T47D (cell line): ENCODE measurements at regions not wholly inside any gene's neighbourhood (a gene's known extent, or its start where the extent isn't known, plus 50 kb on each side); places are given as distances from the start of the nearest gene placed in this dataset.

Experiments used
- DNase-seq, 2 experiments: peaks; one replicate each; pipeline versions ENCODE4 v3.0.0 to v3.0.0-alpha.2; 2011 to 2012; ENCODE audit warnings: low read depth in 1 of 2, low spot score in 1 of 2
- JUND ChIP-seq: IDR thresholded peaks from 2 replicates; pipeline ENCODE4 v1.6.1; 2012; ENCODE audit warnings: low read depth
- in situ Hi-C: cut with HindIII; loops from 2 replicates; pipeline ENCODE4 v1.10.0; 2016; ENCODE audit warnings: low sequenced_read_pairs, low pct_unique_long_range_greater_than_20kb

DNA sequence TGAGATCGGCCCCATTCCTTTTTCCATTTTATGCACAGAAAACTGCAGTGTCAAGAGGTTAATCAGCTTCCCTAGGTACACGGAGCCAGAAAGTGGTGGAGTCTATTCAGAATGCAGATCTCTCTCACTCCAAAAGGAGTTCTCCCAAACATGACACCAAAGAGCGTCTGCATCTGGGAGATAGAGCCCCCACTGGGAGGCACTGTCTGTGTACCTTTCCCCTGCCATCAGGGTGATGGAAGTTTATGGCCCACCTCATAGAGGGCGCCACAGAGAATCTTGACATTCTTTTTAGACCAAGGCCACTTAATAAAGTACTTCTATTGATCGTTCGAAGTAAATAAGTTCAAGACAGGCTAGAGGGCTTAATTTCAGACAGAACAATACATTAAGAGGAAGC is 493.7 kb upstream of the ERCC4 start:
- in situ Hi-C loops: no loop called here
- DNase-seq: no peak
- TF ChIP-seq JUND: no peak

DNA sequence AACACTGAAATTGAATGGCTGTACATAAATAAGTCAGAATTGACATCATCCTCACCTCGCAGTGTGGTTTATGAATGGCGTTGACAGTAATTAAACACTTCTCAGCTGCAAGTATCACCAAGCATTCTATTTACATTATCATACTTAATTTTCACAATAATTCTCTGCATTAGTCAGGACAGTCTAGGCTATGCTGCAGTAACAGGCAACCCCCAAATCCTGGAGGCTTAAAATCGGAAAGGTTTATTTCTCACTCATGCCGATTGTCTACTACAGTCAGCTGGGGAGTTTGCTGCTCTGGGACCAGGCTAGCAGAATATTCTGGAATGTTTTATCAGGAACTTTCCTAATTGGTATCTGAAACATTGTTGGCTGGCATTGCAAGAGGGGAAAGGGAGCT is 493.2 kb upstream of the ERCC4 start:
- no peak for TF ChIP-seq JUND
- in situ Hi-C loops: no loop called here
- DNase-seq: no peak

DNA sequence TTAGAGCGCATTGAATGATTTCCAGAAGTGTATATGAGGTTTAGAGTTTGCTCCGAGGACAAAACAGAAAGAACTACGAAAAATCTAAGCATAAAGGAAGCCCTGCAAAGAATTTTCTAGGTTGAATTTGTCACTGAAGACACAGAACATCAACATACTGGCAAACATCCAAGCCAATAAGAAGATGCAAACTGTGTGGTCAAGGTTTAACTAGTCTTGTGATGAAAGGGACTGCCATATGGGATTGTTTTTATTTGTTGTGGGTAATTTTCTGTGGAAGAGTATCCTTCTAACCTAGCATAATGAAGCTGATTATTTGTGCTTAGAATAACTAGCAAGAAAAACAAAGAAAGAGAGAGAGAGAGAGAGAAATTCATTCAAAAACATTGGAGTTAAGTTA is 492.0 kb upstream of the ERCC4 start:
- no peak for DNase-seq
- in situ Hi-C loops: no loop called here
- TF ChIP-seq JUND: no peak

DNA sequence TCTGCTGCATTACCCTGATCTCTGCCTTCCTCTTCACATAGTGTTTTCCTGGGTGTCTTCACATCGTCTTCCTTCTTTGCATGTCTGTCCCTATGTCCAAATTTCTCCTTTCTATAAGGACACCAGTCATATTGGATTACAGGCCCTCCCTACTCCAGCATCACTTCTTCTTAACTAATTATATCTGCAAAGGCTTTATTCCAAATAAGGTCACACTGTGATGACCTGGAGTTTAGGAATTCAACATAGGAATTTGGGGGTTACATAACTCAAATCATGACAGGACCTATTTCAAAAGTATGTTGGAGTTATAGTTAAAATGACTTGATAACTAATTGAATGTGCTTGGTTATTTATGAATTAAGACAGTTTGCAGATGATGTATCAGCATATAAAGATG is 490.5 kb upstream of the ERCC4 start:
- in situ Hi-C loops: no loop called here
- TF ChIP-seq JUND: no peak
- no peak for DNase-seq

DNA sequence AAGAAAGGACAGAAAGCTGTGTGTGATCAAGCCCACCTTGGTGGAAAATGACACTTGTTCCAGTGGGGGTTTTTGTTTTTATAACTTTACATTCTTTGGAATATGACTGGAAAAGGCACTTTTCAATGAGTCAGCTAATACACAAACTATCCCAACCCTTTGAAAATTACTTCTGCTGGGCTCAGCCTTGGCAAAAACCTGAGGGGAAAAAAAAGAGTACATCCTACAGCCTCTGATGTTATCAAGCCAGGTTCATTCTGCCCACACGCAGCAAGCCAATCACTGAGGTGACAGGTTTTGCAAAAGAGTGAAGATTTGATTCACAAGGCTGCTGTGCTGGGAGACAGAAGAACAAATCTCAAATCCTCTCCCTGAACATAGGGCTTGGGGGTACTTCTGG is 484.5 kb upstream of the ERCC4 start:
- in situ Hi-C loops: no loop called here
- no peak for DNase-seq

DNA sequence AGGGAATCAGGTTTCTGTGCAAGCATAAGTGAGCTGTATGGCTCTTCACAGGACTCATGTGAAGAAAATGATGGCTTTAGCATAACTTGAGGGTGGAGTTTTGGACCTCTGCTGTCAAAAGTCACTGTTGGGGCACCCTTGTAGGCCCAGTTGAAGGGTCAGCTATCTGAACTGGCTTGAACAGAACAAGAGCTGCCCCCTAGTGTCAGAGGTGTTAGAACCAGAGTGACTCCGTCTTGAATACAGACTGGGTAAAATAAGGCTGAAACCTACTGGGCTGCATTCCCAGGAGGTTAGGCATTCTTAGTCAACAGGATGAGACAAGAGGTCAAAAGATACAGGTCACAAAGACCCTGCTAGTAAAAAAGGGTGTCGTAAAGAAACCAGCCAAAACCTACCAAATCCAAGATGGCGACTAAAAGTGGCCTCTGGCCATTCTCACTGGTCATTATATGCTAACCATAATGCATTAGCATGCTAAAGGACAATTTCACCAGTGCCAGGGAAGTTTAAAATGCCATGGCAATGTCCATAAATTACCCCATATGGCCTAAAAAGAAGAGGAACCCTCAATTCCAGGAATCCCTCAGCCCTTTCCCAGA is 484.0 kb upstream of the ERCC4 start:
- DNase-seq: no peak
- in situ Hi-C loops: no loop called here
- TF ChIP-seq JUND: no peak

More for the DNA sequence above, 484.5 kb upstream of the ERCC4 start:
- no peak for TF ChIP-seq JUND

DNA sequence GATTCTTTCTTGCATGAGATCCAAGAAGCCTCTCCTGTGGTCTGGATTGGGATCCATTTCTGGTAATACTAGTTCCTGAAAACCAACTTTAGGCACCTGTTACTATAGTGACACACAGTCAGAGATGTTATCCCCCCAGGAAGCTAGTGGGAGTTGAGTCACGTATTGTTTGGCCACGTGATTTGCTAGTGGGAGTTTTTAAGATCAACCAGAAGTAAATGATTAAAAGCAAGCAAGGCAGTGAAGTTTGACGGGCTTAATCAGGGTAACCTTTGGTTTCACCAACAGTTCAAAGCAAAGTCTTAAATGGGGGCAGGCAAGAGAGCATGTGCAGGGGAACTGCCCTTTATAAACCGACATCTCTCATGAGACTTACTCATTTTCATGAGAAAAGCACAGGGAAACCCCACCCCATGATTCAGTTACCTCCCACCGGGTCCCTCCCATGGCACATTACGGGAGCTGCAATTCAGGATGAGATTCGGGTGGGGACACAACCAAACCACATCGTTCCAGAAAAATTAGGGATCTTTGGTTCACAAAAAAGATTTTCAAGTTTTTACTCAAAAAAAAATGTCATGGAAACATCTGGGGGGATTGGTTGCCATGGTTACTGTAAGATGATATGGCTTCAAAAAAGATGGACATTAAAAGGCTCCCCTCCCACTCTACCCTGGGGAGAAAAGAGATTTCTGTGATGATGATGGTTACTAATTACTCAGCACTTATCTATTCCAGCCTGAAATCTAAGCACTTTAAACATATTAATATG is 483.1 kb upstream of the ERCC4 start:
- peak in 1 of 2 experiments; percentile 7 for DNase-seq
- in situ Hi-C loops: no loop called here
- no peak for TF ChIP-seq JUND

DNA sequence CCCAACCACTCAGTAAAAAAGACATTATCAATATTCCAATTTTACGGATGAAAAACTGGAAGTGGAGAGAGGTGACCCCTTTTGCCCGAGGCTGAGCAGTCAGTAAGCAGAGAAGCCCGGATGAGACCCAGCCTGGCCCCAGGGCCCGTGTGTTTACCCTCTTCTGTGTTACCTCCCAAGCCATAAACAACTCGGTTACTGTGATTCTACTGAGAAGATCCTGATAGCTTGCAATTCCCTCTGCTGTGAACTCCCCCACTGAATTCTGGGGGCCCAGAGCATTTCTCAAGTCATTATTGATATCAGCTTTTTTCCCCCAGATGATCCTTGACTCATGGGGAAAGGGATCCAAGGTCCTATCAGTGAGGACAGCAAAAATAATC is 482.6 kb upstream of the ERCC4 start:
- TF ChIP-seq JUND: no peak
- in situ Hi-C loops: no loop called here

DNA sequence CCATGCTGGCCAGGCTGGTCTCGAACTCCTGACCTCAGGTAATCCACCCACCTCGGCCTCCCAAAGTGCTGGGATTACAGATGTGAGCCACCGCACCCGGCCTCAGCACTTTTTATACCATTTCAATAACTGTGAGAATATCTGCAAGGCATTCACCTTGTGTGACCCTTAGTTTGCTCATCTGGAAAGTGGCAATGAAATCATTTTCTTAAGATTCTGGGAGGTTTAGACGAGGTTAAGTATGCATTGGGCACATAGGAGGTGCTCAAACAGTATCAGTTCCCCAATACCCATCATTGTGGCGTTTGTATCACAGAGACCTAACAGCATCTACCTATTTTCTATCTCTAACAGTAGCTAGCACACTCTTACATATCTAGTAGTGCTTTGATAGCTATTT is 481.9 kb upstream of the ERCC4 start:
- no peak for DNase-seq
- in situ Hi-C loops: no loop called here
- no peak for TF ChIP-seq JUND

More for the DNA sequence above, 482.6 kb upstream of the ERCC4 start:
- no peak for DNase-seq

DNA sequence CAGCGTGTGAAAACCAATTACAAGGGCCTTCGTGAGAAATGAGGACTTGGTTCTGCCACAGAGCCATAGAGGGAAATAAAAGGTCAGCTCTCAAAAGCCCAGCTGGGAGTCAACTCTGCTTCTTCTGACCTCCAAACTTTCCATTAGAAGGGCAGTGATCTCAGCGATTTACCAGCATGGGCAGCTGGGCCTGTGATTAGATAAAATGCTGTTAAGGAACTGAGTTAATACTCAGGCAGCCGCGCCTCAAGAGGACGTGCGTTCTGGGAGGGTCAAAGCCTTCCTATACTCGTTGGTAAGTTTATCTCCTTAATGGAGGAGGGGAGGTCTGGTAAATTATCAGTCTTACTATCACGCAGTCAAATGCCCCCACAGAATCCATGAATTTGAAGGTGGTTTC is 480.2 kb upstream of the ERCC4 start:
- DNase-seq: no peak

DNA sequence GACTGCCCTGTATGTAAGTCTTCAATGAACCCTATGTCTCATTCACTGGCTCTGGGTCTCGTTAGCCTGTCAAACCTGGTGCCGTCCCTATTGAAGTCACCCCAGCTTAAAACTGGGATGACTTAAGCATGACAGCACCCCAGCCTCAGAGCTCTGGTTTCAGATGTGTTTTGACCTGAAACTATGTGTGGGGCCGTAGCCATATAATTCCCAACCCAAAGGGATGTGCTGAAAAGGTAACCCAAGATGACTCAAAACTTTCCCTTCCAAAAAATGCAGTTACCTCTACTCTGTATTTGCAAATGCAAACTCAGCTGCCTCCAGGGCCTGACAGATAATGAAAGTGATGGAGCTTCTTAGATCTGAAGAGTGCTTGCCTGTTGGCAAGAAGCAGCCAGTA is 478.3 kb upstream of the ERCC4 start:
- no peak for DNase-seq
- in situ Hi-C loops: no loop called here
- no peak for TF ChIP-seq JUND

More for the DNA sequence above, 480.2 kb upstream of the ERCC4 start:
- TF ChIP-seq JUND: no peak
- in situ Hi-C loops: no loop called here

DNA sequence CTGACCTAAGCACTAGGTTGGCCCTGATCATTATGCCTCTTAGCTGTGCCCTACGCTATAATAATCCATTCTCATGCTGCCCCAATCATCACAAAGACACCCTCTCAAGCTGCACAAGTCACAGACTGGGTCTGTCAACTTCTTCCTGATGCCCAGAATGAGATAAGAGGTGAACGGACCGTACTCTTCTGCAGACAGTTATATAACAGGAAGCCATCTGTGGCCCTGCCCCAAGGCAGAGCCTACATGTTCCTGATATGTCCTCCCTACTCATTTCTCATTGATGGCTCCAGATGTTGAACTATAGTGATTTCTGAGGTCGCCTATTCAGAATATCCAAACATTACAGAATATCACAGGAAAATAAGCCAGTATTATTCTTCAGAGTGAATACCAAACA is 471.6 kb upstream of the ERCC4 start:
- DNase-seq: no peak
- in situ Hi-C loops: no loop called here
- no peak for TF ChIP-seq JUND

DNA sequence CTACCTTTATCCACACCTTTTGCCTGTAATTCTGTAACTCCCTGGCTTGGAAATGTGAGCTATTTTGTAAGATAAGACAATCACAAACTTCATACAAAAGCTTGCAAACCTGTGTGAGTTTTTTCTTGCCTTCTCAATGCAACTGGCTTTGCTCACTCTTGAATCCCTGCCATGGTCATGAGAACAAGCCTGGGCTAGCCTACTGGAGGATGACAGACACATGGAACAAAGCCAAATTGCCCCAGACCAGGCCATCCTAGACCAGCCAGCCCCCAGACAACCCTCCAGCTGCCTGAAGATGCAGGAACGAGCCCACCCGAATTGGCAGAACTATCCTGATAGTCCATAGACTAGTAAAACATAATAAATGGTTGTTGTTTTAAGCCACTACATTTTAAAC is 466.6 kb upstream of the ERCC4 start:
- peak in 1 of 2 experiments; percentile 7 for DNase-seq
- in situ Hi-C loops: no loop called here
- TF ChIP-seq JUND: no peak
